CD4-positive, CD25-positive, alpha-beta regulatory T cell (primary cell): ENCODE measurements at regions not wholly inside any gene's neighbourhood (a gene's known extent, or its start where the extent isn't known, plus 50 kb on each side); places are given as distances from the start of the nearest gene placed in this dataset.

Experiments used
- ATAC-seq, 2 donors: fragments of 150-1000 bp; cut with Tn5 transposase; one replicate each; pipeline ENCODE4 v1.10.0; 2021; ENCODE audit warnings: low read depth in 2 of 2, moderate number of reproducible peaks in 2 of 2, moderate library complexity in 1 of 2
- DNase-seq, 3 donors: peaks; one replicate each; pipeline versions ENCODE4 v3.0.0 to v3.0.0-alpha.2; 2012 to 2022; ENCODE audit warnings: mixed read lengths in 1 of 3
- H3K27ac ChIP-seq: one replicate; pipeline ENCODE4 v1.7.0; 2013; ENCODE audit warnings: mild to moderate bottlenecking, low read length; ENCODE audit not compliant: insufficient read depth, poor library complexity, severe bottlenecking
- H3K27me3 ChIP-seq: one replicate; pipeline ENCODE4 v1.7.0; 2013; ENCODE audit warnings: low read length; ENCODE audit not compliant: control insufficient read depth, insufficient read depth
- H3K36me3 ChIP-seq: one replicate; pipeline ENCODE4 v1.7.0; 2013; ENCODE audit warnings: mild to moderate bottlenecking, low read length, moderate library complexity; ENCODE audit not compliant: control insufficient read depth, insufficient read depth
- H3K4me1 ChIP-seq: 2 replicates; pipeline ENCODE4 v1.7.0; 2013; ENCODE audit warnings: mild to moderate bottlenecking, low read length; ENCODE audit not compliant: insufficient read depth, control insufficient read depth, poor library complexity, severe bottlenecking
- H3K4me3 ChIP-seq: one replicate; pipeline ENCODE4 v1.7.0; 2013; ENCODE audit warnings: low read depth, mild to moderate bottlenecking, low read length, moderate library complexity
- H3K9me3 ChIP-seq, 2 experiments: 1 replicate in 1 of 2; 2 replicates in 1 of 2; pipeline ENCODE4 v1.7.0; 2013; ENCODE audit warnings: low read length in 2 of 2, mild to moderate bottlenecking in 1 of 2, moderate library complexity in 1 of 2; ENCODE audit not compliant: control insufficient read depth in 2 of 2
- H3K27ac Mint-ChIP-seq, 3 donors: one replicate each; pipeline ENCODE4 v1.8.0; 2020 to 2022; ENCODE audit warnings: mild to moderate bottlenecking in 3 of 3, mixed read lengths in 3 of 3, moderate library complexity in 2 of 3
- H3K27me3 Mint-ChIP-seq: one replicate; pipeline ENCODE4 v1.8.0; 2022; ENCODE audit warnings: mild to moderate bottlenecking, mixed read lengths
- H3K36me3 Mint-ChIP-seq: one replicate; pipeline ENCODE4 v1.8.0; 2020; ENCODE audit warnings: mixed read lengths
- H3K4me1 Mint-ChIP-seq, 4 donors: one replicate each; pipeline ENCODE4 v1.8.0; 2020 to 2022; ENCODE audit warnings: mixed read lengths in 4 of 4, mild to moderate bottlenecking in 1 of 4
- H3K4me3 Mint-ChIP-seq, 4 donors: one replicate each; pipeline ENCODE4 v1.8.0; 2020 to 2022; ENCODE audit warnings: mild to moderate bottlenecking in 4 of 4, mixed read lengths in 4 of 4, moderate library complexity in 3 of 4
- H3K9me3 Mint-ChIP-seq, 7 donors: one replicate each; pipeline ENCODE4 v1.8.0; 2020 to 2022; ENCODE audit warnings: mixed read lengths in 7 of 7, mild to moderate bottlenecking in 3 of 7, moderate library complexity in 2 of 7

GRCh38 chr9:93812410-93812668 lies 142.8 kb downstream of the BARX1 start:
- ATAC-seq (no peak), DNase-seq (no peak)
- Histone ChIP-seq H3K4me3 (no peak overlapping the region), H3K9me3 (no peaks in the 10 kb centered on the region), H3K4me1 (no peaks in the 10 kb centered on the region), H3K27me3 (no peaks in the 10 kb centered on the region), H3K27ac (no peak overlapping the region), H3K36me3 (no peaks in the 10 kb centered on the region)
- H3K9me3 Mint-ChIP-seq: peaks cover 0 to 2% (median 0%) of the 10 kb centered on the region in 7 donors
- peaks cover 24% of the 10 kb centered on the region for H3K27me3 Mint-ChIP-seq
- no peak overlapping the region for H3K27ac Mint-ChIP-seq
- no peaks in the 10 kb centered on the region for H3K4me1 Mint-ChIP-seq
- H3K36me3 Mint-ChIP-seq: no peaks in the 10 kb centered on the region
- no peak overlapping the region for H3K4me3 Mint-ChIP-seq

DNA sequence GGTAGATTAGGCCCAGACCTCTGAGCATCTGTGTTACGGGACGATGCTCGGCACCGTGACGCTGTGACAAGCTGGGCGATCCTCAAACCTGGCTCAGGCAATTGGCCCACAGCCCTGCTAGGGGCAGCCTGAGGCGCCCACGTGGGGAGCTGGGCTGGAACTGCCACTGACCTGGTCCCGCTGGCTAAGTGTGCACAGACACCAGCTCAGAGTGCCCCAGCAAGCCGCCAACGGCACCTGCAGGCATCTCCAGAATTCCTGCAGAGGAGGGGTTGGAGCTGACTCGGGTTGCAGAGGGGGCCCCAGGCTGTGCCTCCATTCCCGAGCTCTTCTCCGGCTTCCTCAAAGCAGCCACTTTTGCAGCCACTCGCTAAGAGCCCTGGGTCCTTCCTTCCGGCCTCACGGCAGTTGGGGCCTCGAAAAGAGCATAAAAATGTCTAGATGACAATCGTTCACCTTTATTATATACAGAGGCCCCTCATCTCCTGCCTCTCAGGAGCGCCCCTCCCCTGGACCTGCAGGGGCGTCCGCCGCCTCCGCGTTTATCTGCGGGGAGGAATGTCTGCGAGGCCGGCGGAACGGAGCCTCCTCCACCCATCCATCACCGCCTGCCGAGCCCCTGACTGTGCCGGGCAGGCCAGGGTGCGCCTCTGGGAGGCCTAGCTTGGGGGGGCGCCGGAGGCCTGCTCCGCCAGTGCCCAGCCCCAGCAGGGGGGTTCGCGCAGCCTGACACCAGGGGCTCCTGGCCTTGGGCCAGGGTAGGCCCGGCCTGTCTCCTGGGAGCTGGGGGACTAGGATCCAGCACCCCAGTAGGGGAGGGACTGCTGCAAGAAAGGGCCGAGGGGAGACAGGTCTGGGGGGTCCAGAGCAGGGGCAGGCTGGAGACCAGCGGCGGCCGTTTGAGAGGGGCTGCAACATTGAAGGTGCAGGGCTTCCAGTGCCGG lies 144.9 kb downstream of the BARX1 start:
- no peak for DNase-seq
- Histone ChIP-seq H3K9me3 (no peaks in the 10 kb centered on the region), H3K36me3 (no peaks in the 10 kb centered on the region), H3K27me3 (no peaks in the 10 kb centered on the region), H3K4me3 (no peak overlapping the region), H3K4me1 (no peaks in the 10 kb centered on the region), H3K27ac (no peak overlapping the region)
- H3K27me3 Mint-ChIP-seq: peaks cover 23% of the 10 kb centered on the region
- no peaks in the 10 kb centered on the region for H3K4me1 Mint-ChIP-seq
- no peaks in the 10 kb centered on the region for H3K36me3 Mint-ChIP-seq
- no peak overlapping the region for H3K27ac Mint-ChIP-seq
- no peak for ATAC-seq
- H3K9me3 Mint-ChIP-seq: peaks cover 0 to 8% (median 2%) of the 10 kb centered on the region in 7 donors
- H3K4me3 Mint-ChIP-seq: no peak overlapping the region

DNA sequence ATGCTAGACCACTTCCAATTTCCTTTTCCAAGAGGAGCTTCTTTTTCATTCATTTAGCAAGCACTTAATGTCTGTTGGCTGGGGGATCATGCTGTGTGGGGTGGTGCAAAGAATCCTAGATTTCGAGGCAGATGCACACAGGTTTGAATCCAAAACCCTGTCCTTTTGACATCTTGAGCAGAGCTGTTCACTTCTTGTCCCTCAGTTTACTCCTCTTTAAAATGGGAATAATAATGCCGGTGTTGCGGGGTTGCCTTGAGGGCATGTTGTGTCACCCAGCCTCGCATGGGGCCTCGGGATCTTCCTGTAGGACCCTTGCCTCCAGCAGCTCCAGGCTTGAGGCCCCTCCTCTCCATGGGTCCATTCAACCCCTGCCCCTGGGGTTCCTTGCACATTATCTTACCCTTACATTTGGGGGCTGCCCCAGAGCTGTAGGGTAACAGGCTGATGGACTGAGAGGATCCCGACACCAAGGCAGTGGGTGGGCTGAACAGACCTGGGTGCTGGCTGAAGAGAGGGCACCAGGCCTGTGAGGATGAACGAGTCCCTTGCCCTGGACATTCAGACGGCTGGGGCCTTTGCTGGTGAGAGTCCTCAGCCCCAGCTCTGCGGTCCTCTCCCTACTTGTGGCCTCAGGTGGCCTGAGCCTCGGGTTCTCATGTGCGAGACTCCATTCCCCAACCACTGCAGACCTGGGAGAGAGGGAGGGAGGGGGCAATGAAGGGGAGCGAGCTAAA lies 145.8 kb downstream of the BARX1 start:
- H3K9me3 Mint-ChIP-seq: peaks cover 0 to 8% (median 0%) of the 10 kb centered on the region in 7 donors
- no peak for ATAC-seq
- DNase-seq: no peak
- Histone ChIP-seq H3K4me3 (no peak overlapping the region), H3K27ac (no peak overlapping the region), H3K9me3 (no peaks in the 10 kb centered on the region), H3K27me3 (no peaks in the 10 kb centered on the region), H3K4me1 (no peaks in the 10 kb centered on the region), H3K36me3 (no peaks in the 10 kb centered on the region)
- no peak overlapping the region for H3K27ac Mint-ChIP-seq
- peaks cover 18% of the 10 kb centered on the region for H3K27me3 Mint-ChIP-seq
- no peak overlapping the region for H3K4me3 Mint-ChIP-seq
- H3K36me3 Mint-ChIP-seq: no peaks in the 10 kb centered on the region
- H3K4me1 Mint-ChIP-seq: no peaks in the 10 kb centered on the region

DNA sequence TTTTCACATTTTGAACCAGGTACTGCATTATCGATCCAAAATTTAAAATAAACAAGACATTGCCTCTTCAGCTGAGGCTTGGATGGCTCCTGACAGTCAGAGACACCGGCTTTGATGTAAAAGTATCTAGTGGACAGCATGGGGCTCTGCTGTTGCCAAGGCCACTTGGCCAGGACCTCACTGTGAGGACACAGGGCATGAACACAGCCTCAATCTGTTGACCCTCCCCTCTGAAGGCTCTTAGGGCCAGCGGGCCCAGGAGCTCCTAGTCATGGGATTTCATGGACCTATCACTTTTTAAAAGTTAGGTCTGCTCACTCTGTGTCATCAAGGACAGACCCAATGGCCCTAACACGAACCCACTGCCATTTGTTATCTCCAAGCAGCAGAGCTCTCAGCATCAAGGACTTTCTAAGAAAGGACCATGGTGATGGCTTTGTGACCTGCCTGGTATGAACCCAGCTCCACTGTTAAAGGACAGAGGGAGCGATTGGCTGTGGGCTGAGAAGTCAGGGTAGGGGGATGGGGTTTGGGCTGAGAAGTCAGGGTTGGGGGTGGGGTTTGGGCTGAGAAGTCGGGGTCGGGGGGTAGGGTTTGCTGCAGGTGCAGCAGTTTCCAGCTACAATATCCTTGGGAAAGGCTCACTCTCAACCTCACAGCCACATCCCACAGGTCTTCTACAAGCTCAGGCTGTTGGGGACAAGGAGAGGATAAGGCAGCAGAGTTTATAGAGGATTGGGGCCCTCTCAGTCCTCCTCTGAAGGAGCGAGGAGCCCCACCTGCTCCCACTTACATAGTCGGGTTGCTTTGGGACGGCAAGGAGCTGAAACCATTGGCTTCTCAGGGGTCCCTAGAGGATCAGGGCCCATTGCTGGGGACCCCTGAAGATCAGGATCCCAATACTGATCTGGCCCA lies 146.8 kb downstream of the BARX1 start:
- Mint-ChIP-seq H3K4me3 (no peak overlapping the region), H3K27ac (no peak overlapping the region), H3K36me3 (no peaks in the 10 kb centered on the region), H3K4me1 (no peaks in the 10 kb centered on the region), H3K9me3 (peaks cover 0 to 8% (median 0%) of the 10 kb centered on the region in 7 donors), H3K27me3 (peaks cover 20% of the 10 kb centered on the region)
- H3K27ac ChIP-seq: no peak overlapping the region
- H3K36me3 ChIP-seq: no peaks in the 10 kb centered on the region
- no peaks in the 10 kb centered on the region for H3K4me1 ChIP-seq
- DNase-seq (no peak), ATAC-seq (no peak)
- no peaks in the 10 kb centered on the region for H3K27me3 ChIP-seq
- no peaks in the 10 kb centered on the region for H3K9me3 ChIP-seq
- H3K4me3 ChIP-seq: no peak overlapping the region

DNA sequence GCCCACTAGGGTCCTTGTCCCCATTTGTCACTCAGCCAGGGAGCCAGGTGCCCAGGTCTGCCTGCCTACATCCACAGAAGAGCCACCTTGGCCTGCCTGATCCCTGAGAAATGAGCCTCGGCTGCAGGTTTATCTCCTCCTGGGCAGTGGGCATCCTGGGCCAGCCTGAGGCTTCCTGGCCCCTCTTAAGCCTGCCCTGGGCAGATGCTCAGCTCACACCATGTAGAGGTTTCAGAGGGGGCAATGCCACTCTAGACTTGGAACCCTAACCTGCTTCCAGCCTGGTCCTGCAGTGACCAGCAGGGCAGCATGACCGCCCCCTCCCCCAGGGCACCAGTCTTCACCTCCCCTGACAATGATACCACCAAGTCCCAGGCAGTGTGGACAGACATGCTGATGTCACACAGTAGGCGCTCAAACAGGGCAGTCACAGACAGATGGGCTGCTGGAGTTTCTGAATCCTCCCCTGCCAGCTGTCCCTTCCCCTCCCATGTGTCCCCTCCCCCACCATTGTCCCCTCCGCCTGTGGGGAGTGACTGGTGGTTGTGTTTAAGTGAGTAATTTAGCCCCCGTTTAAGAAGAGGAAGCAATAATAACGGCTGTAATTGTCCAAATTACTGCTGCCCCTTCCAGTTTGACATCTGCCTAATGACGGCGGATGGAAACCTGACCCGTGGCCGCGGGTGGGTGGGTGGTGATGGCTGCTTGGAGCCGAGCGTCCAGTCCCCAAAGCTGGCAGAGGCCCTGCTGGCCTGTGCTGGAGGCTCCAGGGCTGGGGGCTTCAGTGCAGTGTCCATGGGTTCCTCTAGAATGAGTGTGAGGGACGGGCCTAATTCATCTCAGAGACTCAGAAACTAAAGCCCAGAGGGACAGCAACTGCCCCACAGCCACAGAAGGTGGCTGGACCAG lies 147.7 kb downstream of the BARX1 start:
- Mint-ChIP-seq H3K4me1 (no peaks in the 10 kb centered on the region), H3K9me3 (peaks cover 0 to 8% (median 2%) of the 10 kb centered on the region in 7 donors), H3K36me3 (no peaks in the 10 kb centered on the region), H3K4me3 (no peak overlapping the region), H3K27ac (no peak overlapping the region), H3K27me3 (peaks cover 18% of the 10 kb centered on the region)
- Histone ChIP-seq H3K4me3 (no peak overlapping the region), H3K27ac (no peak overlapping the region), H3K9me3 (no peaks in the 10 kb centered on the region), H3K36me3 (no peaks in the 10 kb centered on the region), H3K4me1 (no peaks in the 10 kb centered on the region), H3K27me3 (no peaks in the 10 kb centered on the region)
- no peak for ATAC-seq
- DNase-seq: no peak

DNA sequence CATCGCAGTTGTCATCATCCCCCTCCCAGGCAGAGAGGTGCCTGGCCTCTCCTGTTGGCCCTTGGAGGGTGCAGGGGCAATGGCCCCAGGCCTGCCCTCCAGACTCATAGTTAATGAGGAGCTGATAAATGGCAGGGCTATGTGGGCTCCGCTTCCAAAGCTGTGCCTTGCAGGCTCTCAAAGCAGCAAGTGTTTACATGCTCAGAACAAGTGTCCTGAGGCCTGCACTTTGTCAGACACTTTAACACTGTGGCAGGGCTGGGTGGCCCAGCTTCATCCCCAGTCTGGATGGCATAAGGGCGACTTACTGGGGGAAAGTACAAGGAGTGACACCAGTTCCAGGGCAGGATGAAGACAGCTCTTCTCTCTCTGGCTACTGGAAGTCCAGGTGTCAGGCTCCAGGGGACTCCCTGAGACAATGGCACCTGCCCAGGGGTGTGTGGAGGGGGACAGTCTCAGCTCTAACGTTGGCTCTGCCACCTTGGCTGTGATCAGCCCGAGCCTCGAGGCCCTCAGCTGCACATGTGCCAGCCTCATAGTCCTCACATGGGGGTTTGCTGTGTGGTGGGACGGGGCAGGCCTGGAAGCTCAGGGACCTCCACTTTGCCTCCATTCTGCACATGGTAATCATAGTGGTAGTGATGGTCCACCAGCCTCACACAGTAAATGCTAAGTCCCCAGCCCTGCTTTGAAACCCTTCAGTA lies 153.4 kb downstream of the BARX1 start:
- Mint-ChIP-seq H3K4me3 (no peak overlapping the region), H3K36me3 (no peaks in the 10 kb centered on the region), H3K4me1 (no peaks in the 10 kb centered on the region), H3K27me3 (peaks cover 39% of the 10 kb centered on the region), H3K9me3 (peaks cover 0 to 12% (median 2%) of the 10 kb centered on the region in 7 donors), H3K27ac (no peak overlapping the region)
- ATAC-seq: no peak
- Histone ChIP-seq H3K4me3 (no peak overlapping the region), H3K27me3 (no peaks in the 10 kb centered on the region), H3K4me1 (no peaks in the 10 kb centered on the region), H3K27ac (no peak overlapping the region), H3K9me3 (no peaks in the 10 kb centered on the region), H3K36me3 (no peaks in the 10 kb centered on the region)
- DNase-seq: no peak
